Astrocyte of the cerebellum (primary cell): ENCODE measurements at regions not wholly inside any gene's neighbourhood (a gene's known extent, or its start where the extent isn't known, plus 50 kb on each side); places are given as distances from the start of the nearest gene placed in this dataset.
A peak's percentile ranks its signal among the peaks of the same experiment; 100 is the strongest.

ENCODE experiments used
- DNase-seq: peaks from one replicate; pipeline ENCODE4 v3.0.0-alpha.2; 2011; ENCODE audit warnings: low read depth
- H3K4me3 ChIP-seq: 2 replicates; pipeline ENCODE4 v1.5.1; 2011; ENCODE audit warnings: mild to moderate bottlenecking, low read depth, low read length, moderate library complexity
- in situ Hi-C: cut with HindIII; loops from 2 replicates; pipeline ENCODE4 v1.10.0; 2017; ENCODE audit warnings: low sequenced_read_pairs
- TF ChIP-seq, protein P1 (sequence below): IDR thresholded peaks from 2 replicates; pipeline ENCODE4 v1.5.1; 2012; ENCODE audit warnings: low read length, low read depth, moderate library complexity, mild to moderate bottlenecking; ENCODE audit errors: missing control alignments

DNA sequence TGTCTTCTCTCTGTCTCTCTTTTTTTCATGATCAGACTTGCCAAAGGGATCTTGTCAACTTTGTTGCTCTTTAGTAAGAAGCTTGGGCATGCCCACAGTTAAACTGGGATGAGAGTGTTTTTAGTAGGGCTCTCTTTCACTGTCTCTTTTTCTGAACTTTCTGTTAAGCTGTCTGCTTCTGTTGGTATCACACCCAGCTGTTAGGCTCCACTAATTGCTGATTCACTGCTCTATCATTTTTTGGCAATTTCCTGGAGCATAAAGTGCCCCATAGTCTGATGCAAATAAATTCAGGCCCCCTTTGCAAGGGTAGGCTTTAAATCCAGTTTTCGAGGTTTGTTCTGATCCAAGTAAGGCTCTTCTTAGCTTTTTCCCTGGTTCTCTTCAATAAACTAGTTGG, 360.4 kb upstream of the ADAMTS9 start:
- in situ Hi-C loops, result no loop called here
- TF ChIP-seq, protein P1, sequence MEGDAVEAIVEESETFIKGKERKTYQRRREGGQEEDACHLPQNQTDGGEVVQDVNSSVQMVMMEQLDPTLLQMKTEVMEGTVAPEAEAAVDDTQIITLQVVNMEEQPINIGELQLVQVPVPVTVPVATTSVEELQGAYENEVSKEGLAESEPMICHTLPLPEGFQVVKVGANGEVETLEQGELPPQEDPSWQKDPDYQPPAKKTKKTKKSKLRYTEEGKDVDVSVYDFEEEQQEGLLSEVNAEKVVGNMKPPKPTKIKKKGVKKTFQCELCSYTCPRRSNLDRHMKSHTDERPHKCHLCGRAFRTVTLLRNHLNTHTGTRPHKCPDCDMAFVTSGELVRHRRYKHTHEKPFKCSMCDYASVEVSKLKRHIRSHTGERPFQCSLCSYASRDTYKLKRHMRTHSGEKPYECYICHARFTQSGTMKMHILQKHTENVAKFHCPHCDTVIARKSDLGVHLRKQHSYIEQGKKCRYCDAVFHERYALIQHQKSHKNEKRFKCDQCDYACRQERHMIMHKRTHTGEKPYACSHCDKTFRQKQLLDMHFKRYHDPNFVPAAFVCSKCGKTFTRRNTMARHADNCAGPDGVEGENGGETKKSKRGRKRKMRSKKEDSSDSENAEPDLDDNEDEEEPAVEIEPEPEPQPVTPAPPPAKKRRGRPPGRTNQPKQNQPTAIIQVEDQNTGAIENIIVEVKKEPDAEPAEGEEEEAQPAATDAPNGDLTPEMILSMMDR, result no peak
- no peak for DNase-seq
- no peak overlapping the region for H3K4me3 ChIP-seq

DNA sequence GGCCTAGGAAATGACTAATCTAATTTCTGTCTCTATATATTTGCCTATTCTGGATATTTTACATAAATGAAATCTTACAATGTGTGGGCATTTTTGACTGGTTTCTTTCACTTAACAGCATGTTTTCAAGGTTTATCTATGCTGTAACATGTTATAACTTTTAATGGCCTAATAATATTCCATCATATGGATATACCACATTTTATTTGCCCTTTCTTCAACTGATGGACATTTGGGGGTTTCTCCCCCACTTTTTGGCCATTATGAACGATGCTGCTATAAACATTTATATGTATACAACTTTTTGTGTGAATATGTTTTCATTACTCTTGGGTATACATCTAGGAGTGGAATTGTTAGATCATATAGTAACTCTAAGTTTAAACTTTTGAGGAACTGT, 357.3 kb upstream of the ADAMTS9 start:
- in situ Hi-C loops, result no loop called here
- TF ChIP-seq, protein P1, result no peak
- DNase-seq, result no peak
- H3K4me3 ChIP-seq, result no peak overlapping the region

DNA sequence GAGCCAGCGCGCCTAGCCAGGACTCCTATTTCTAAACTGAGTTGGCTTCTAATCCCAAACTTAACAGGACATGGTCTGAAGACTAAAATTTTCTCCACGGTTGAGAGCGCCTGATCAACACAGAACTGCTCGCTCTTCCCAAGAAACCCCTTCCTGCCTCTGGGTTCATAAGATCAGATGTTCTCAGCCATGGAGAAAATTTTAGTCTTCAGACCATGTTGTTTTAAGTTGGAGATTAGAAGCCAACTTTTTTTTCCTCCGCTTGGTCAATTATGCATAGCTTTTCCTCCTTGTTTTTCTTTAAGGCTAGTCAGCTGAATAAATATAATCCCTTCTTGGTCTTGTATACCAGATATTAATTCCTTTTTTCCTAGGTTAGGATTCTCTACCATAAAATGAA, 356.6 kb upstream of the ADAMTS9 start:
- H3K4me3 ChIP-seq, result no peak overlapping the region
- in situ Hi-C loops, result no loop called here
- TF ChIP-seq, protein P1, result no peak
- DNase-seq, result no peak

DNA sequence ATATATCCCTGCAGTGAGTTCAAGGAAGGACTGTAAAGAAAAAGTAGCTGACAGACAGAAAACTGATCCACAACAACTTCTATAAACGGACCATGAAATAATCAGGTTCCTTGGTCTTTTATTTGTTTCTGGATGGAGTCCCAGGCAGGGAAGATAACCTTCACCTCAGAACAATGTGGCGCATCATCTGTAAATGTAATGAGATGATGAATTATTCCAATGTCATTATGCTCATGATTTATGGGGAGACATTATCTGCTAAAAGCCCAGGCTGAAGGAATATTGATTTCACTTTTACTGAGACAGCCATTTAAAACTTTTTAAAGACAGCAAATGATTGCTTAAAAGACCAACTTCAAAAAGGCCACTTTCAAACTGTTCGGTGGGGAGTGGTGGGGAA, 354.9 kb upstream of the ADAMTS9 start:
- in situ Hi-C loops, result no loop called here
- TF ChIP-seq, protein P1, result no peak
- DNase-seq, result no peak
- H3K4me3 ChIP-seq, result no peak overlapping the region

DNA sequence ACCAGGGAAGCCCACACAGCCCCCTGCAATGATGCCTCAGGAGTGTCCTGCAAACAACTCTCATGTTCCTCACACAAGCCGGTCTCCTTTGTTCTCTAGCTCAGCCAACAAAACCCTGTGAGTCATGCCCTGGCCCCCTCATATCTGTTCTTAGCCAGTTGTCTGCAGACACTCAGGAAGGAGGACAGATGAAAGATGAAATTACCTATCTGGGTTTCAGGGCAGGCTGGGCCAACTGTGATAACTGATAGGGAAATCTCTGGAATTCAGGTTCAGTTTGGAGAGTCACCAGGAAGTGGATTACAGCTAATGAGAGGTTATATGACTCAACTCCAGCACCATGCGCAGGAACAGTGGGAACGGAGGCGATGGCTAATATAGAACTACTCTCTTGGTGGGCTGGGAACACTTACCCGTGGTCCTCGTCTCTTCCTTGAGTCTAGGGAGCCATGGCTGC, 352.0 kb upstream of the ADAMTS9 start:
- DNase-seq, result peak; percentile 79
- in situ Hi-C loops, result no loop called here
- TF ChIP-seq, protein P1, result no peak
- H3K4me3 ChIP-seq, result no peak overlapping the region

DNA sequence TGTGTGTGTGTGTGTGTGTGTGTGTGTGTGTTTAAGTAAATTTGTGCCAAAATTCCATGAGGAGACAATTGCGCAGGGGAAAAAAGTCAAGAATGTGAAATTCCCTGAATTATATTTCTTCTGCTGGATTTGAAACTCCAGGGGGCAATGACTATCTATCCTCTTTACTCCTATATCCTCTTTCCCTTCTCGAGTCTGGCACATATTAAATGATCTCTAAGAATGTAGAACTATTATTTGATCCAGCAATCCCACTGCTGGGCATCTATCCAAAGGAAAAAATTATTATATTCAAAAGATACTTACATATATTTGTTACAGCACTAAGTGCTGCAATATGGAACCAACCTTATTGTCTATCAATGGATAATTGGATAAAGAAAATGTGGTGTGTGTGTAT, 350.1 kb upstream of the ADAMTS9 start:
- no peak for DNase-seq
- TF ChIP-seq, protein P1, result no peak
- H3K4me3 ChIP-seq, result no peak overlapping the region
- in situ Hi-C loops, result no loop called here

DNA sequence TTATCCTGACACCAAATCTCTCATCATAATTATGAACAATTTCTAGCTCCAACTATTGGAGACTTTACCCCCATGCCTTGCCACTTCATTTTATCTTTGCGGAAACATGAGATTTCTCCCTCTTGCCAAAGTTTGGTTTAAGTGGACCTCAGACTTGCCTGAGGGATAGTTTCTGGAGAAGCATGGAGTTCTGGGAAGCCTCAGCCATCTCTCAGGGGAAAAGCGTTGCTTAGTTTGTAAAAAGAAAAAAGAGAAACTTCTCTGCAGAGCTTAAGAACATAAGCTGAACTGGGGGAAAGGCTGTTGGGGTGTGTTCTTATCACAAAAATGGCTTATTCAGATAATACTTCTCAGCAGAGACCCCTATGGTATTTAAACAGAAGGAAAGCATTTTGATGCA, 347.4 kb upstream of the ADAMTS9 start:
- DNase-seq, result no peak
- in situ Hi-C loops, result no loop called here
- H3K4me3 ChIP-seq, result no peak overlapping the region
- TF ChIP-seq, protein P1, result no peak
